Activated CD4-positive, alpha-beta T cell treated with anti-CD3 and anti-CD28 coated beads, Interleukin-2, amount 10 ng/mL, durations not matched to agents 7 days and 5 days (primary cell): ENCODE measurements at regions not wholly inside any gene's neighbourhood (a gene's known extent, or its start where the extent isn't known, plus 50 kb on each side); places are given as distances from the start of the nearest gene placed in this dataset.

ENCODE experiments used
- CTCF ChIA-PET: fragments of 350-600 bp; sonication (Branson Sonifier 250); formaldehyde crosslinking; loops from one replicate; lab custom pipeline; 2021; ENCODE audit warnings: antibody characterized with exemption; lab: Charles Lee
- POLR2A ChIA-PET: fragments of 350-600 bp; sonication (Branson Sonifier 250); formaldehyde crosslinking; loops from one replicate; lab custom pipeline; 2021; ENCODE audit warnings: antibody characterized with exemption; lab: Charles Lee
- DNase-seq: peaks from one replicate; pipeline ENCODE4 v3.0.0-alpha.2; 2020
- H3K27ac Mint-ChIP-seq: one replicate; pipeline ENCODE4 v1.8.0; 2021; ENCODE audit warnings: mild to moderate bottlenecking, moderate library complexity, mixed read lengths
- H3K27me3 Mint-ChIP-seq: one replicate; pipeline ENCODE4 v1.8.0; 2021; ENCODE audit warnings: mixed read lengths
- H3K36me3 Mint-ChIP-seq: one replicate; pipeline ENCODE4 v1.8.0; 2021; ENCODE audit warnings: low read depth, mixed read lengths
- H3K4me1 Mint-ChIP-seq: one replicate; pipeline ENCODE4 v1.8.0; 2021; ENCODE audit warnings: mixed read lengths
- H3K4me3 Mint-ChIP-seq: one replicate; pipeline ENCODE4 v1.8.0; 2021; ENCODE audit warnings: mild to moderate bottlenecking, moderate library complexity, mixed read lengths
- H3K9me3 Mint-ChIP-seq: one replicate; pipeline ENCODE4 v1.8.0; 2021; ENCODE audit warnings: mixed read lengths

GRCh38 chr5:172505403-172505759, 51.1 kb upstream of the SH3PXD2B start:
- H3K27me3 Mint-ChIP-seq = no peaks in the 10 kb centered on the region
- DNase-seq = no peak
- no peak overlapping the region for H3K4me3 Mint-ChIP-seq
- H3K27ac Mint-ChIP-seq = no peak overlapping the region
- POLR2A ChIA-PET = no interaction called here
- H3K36me3 Mint-ChIP-seq = no peaks in the 10 kb centered on the region
- no peaks in the 10 kb centered on the region for H3K4me1 Mint-ChIP-seq
- CTCF ChIA-PET = no interaction called here
- no peaks in the 10 kb centered on the region for H3K9me3 Mint-ChIP-seq

- H3K36me3 Mint-ChIP-seq = no peaks in the 10 kb centered on the region
- no peak overlapping the region for H3K27ac Mint-ChIP-seq
- CTCF ChIA-PET = no interaction called here
- H3K4me3 Mint-ChIP-seq = no peak overlapping the region
- no peaks in the 10 kb centered on the region for H3K9me3 Mint-ChIP-seq
- no peaks in the 10 kb centered on the region for H3K4me1 Mint-ChIP-seq
- H3K27me3 Mint-ChIP-seq = no peaks in the 10 kb centered on the region
- DNase-seq = no peak
- POLR2A ChIA-PET = no interaction called here
Observed at GRCh38 chr5:172504701-172505402, 50.5 kb upstream of the SH3PXD2B start.

GRCh38 chr5:172503925-172504700, 49.8 kb upstream of the SH3PXD2B start:
- no peaks in the 10 kb centered on the region for H3K4me1 Mint-ChIP-seq
- no peak overlapping the region for H3K27ac Mint-ChIP-seq
- POLR2A ChIA-PET = no interaction called here
- no peaks in the 10 kb centered on the region for H3K27me3 Mint-ChIP-seq
- CTCF ChIA-PET = no interaction called here
- H3K4me3 Mint-ChIP-seq = no peak overlapping the region
- no peaks in the 10 kb centered on the region for H3K36me3 Mint-ChIP-seq
- H3K9me3 Mint-ChIP-seq = no peaks in the 10 kb centered on the region
- DNase-seq = no peak
